Liver (tissue), 3 donors: ENCODE measurements at regions not wholly inside any gene's neighbourhood (a gene's known extent, or its start where the extent isn't known, plus 50 kb on each side); places are given as distances from the start of the nearest gene placed in this dataset.

ENCODE experiments used
- CTCF ChIP-seq: fragments of 150-350 bp; IDR thresholded peaks from 2 replicates; pipeline ENCODE4 v1.5.1; 2017; ENCODE audit warnings: improper control_type of control experiment, low read depth, low read length; ENCODE audit not compliant: missing input control
- EGR1 ChIP-seq, 2 donors: IDR thresholded peaks; 2 replicates each; pipeline ENCODE4 v1.6.1; 2016 to 2018; ENCODE audit warnings: antibody characterized with exemption in 2 of 2, low read depth in 2 of 2
- FOXA2 ChIP-seq: IDR thresholded peaks from 2 replicates; pipeline ENCODE4 v1.6.1; 2016; ENCODE audit warnings: antibody characterized with exemption
- RAD21 ChIP-seq, 2 donors: IDR thresholded peaks; 2 replicates each; pipeline ENCODE4 v1.6.1; 2016; ENCODE audit warnings: antibody characterized with exemption in 2 of 2, mild to moderate bottlenecking in 2 of 2
- TAF1 ChIP-seq: conservative IDR thresholded peaks from 2 replicates; pipeline ENCODE4 v1.6.1; 2016; ENCODE audit warnings: antibody characterized with exemption, mild to moderate bottlenecking
- YY1 ChIP-seq: IDR thresholded peaks from 2 replicates; pipeline ENCODE4 v1.6.1; 2016; ENCODE audit warnings: antibody characterized with exemption, mild to moderate bottlenecking
- donor health status: healthy.
- donor health status: healthy.

- no peak for TF ChIP-seq CTCF
- no peak for TF ChIP-seq TAF1
- TF ChIP-seq EGR1 (IDR thresholded peaks at IDR 0.05; ENCODE audit: low read depth in 2 of 2) = no peak
- no peak for TF ChIP-seq RAD21 (IDR thresholded peaks at IDR 0.05)
- no peak for TF ChIP-seq YY1
- TF ChIP-seq FOXA2 = no peak
Observed at GRCh38 chr12:31227401-31227981, 98.5 kb downstream of the SINHCAF start.
